ENCODE measurements at regions not wholly inside any gene's neighbourhood (a gene's known extent, or its start where the extent isn't known, plus 50 kb on each side); places are given as distances from the start of the nearest gene placed in this dataset.

DNA sequence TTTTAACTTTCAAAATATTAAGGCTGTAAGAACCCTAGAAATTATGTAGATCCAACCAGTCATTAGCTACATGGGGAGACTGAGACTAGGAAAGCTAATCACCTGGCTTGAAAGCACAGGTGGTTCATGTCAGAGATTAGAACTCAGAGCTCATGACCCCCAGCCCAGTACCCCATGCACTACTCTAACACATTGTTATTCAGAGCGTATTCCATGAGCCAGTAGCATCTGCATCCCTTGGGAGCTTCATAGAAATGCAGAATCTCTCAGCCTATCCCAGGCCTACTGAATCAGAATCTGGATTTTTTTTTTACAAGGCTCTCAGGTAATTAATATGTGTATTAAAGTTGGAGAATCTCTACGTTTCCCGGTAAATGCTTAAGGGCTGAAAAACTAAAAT is 161.7 kb downstream of the BTG1 start:
- TF ChIP-seq GATA3 (IDR thresholded peaks at IDR 0.05; ENCODE audit: low read depth, low read length) (no peak), GATA2 (IDR thresholded peaks at IDR 0.05; ENCODE audit: low read depth, low read length) (no peak)
